Stimulated activated CD4-positive, alpha-beta T cell treated with anti-CD3 and anti-CD28 coated beads, Interleukin-2, amount 100 ng/mL, for 48 hours (primary cell): ENCODE measurements at regions not wholly inside any gene's neighbourhood (a gene's known extent, or its start where the extent isn't known, plus 50 kb on each side); places are given as distances from the start of the nearest gene placed in this dataset.

ENCODE experiments used
- DNase-seq, 2 donors: peaks; one replicate each; pipeline ENCODE4 v3.0.0-alpha.2; 2020

DNA sequence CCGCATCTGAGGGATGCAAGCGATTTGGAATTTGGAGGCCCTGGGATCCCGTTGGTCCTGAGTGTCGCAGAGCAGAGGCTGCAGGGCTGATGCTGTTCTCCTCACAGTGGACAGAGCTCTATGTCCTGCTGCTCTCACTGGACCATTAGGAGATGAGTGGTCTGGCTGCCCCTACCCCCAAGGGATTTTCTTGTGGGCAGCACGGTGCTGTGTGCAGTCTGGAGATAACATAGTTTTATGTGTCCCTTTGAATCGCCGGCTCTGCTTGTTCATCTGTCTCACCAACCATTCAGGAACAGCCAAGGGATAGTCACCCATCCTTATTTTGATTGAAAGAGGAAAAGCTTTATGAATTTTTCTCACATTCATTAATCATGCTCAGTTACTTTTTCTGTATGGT is 49.9 kb downstream of the CHRM3 start:
- DNase-seq = no peak

GRCh38 chr1:239437822-239438221 is 51.5 kb downstream of the CHRM3 start:
- DNase-seq = no peak

DNA sequence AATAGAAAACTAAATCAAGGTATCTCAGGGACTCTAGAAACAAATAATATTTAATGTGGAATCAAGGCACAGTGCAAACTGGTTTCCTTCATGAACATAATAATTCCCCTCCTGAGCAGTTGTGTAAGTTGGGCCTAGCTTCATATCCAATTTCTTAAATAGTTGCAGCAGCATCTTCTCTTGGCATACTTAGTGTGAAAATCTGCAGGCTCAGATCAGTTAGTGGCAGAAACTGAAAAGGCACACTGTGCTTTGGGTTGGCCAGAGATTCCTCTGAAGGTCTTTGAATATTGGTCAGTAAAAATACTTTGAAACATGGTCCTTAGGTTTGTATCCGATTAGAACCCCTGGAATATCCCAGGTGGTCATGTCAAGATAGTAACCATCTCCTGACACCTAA is 52.5 kb downstream of the CHRM3 start:
- no peak for DNase-seq

DNA sequence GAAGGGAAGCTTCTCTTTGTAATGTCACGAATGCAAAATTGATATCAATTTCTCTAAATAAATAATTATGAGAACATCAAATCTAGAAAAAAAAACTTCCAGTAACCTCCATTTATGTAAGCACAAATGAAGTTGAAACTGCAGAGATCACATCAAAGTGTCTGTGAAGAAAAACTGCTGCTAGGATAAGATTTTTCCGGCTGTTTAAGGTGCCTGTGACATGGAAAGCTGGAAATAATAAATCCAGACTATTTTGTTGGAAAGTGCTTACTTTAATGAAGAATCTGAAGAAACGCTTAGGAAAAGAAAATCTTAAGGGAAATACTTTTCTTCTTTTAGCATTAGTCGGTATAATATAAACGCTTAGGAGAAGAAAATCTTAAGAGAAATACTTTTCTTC is 57.0 kb downstream of the CHRM3 start:
- DNase-seq = no peak

DNA sequence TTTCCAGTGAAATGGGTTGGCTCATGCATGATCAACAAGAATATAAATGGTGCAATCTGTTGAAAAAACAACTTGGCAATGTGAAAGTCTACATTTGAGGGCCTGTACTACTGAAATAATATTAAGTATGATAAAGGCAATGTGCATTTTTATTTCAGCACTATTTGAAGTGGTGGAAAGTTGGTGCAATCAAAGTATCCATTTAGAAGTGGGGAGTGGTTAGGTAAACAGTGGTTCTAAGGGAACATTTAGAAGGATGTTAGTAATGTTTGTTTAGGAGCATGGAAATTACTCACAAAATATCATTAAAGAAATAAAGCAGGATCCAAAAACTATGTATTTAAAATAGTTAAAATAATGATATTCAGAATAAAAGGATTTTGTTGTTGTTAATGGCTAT is 60.2 kb downstream of the CHRM3 start:
- no peak for DNase-seq

GRCh38 chr1:239448911-239449310 is 62.5 kb downstream of the CHRM3 start:
- no peak for DNase-seq

DNA sequence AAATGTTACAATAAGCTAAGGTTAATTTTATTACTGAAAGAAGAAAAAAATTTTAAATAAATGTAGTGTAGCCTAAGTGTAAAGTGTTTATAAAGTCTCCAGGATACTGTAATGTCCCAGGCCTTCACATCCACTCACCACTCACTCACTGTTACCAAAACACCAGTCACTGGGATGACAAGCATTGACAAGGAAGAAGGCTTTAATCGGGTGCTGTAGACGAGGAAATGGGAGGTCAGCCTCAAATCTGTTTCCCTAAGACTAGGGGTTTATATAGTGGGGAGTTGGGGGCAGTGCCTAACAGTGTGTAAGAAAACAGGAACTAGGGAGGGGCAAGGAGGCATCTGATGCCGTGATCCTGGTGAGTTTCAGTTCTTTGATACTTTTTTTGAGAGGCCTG is 69.4 kb downstream of the CHRM3 start:
- no peak for DNase-seq

- no peak for DNase-seq
Observed at GRCh38 chr1:239456788-239457187, 70.4 kb downstream of the CHRM3 start.

- DNase-seq = no peak
Observed at GRCh38 chr1:239457491-239458143, 71.2 kb downstream of the CHRM3 start.

DNA sequence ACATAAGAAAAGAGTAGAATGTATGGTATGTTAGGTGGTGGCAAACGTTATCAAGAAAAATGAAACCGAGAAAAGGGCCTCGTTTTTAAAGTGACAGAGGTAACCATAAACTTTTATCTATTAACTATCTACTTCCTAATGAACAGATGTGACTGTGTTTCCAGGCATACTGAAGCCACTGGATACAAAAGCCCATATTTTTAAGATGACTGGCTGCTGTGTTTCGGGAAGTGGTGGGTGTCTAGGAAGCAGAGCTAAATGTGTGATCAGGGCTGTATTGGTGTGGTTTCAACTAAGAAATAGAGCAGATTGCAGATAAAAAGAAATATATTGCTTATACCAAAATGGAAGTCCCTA is 71.8 kb downstream of the CHRM3 start:
- no peak for DNase-seq

DNA sequence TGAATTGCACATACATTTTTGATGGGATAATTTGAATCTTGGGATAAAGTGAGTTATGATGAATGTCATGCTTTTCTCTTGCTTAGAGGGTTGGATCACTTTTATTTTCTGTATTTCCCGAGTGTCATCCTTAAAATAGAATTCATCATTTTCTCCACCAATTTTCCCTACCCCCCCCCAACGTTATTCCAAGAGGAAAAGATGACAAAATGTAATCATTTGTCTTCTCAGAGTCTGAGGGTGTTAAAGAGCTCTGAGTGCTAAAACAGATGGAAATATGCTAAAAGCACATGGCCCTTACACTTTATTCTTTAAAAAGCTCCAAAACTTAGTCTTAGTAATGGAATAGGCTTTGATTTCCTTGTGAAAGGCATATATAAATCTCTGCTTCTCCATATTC is 81.4 kb downstream of the CHRM3 start:
- no peak for DNase-seq

- DNase-seq = no peak
Observed at GRCh38 chr1:239478069-239478468, 91.7 kb downstream of the CHRM3 start.

DNA sequence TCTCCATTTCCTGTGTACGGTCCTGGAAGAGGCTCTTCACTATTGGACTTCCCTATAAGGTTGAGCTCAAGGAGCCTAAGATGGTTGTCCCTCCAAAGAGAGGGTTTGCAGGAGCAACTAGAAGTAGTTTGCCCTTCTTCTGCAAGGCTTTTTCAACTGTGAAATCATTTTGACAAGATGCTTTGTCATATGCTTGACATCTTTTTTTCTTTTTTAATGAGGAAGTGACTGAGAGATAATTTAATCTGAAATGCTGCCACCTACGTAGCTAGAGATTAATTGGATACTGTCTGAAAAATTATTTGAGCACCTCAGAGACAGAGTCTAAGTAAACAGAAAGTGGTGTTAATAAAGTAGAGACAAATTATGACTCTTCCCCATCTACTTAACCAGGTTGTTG is 97.0 kb downstream of the CHRM3 start:
- DNase-seq = no peak

DNA sequence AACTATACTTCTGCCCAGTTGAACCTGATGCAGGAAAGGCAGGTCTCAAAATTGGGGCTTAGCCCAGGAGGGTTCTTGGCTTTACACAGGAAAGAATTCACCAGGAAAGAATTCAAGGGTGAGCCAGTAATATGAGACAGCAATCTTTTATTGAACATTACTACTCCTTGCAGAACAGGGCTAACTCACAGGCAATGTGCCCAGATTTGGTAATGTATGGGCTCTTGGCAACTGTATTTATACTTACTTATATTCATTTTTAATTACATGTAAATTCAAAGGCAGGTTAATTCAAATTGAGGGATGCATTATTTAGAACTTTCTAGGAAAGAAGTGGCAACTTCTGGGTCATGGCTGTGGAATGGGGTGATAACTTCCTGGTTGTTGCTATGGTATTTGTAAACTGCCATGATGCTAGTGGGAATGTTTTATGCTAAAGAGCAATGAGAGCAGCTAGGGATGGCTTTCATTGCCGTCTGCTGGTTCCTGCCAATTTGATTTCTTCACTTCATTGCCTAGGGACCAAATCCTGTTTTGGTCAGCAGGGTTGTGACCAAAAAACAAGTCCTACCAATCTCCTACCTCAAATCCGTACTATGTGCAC is 107.5 kb downstream of the CHRM3 start:
- DNase-seq = no peak

GRCh38 chr1:239505094-239505493 is 118.7 kb downstream of the CHRM3 start:
- no peak for DNase-seq

DNA sequence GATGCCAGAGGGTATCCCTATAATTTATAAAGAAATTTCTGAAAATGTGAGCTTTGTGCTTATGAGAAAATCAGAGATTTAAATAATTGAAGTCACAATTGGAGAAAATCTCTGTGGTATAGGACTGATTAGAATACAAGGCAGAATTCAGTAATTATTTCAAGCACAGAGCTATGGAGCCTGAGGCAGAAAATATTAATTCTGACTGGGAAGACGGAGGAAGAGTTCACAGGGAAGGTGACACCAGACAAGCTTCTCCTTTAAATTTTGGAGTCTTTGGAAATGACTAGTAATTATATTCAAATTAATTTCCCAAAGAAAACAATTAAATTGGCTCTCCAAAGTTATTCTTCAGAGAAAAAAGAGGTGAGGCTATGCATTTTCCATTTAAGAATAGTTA is 121.5 kb downstream of the CHRM3 start:
- no peak for DNase-seq

- no peak for DNase-seq
Observed at GRCh38 chr1:239511875-239512274, 125.5 kb downstream of the CHRM3 start.

- DNase-seq = no peak
Observed at GRCh38 chr1:239516579-239516978, 130.2 kb downstream of the CHRM3 start.

GRCh38 chr1:239526391-239526790 is 140.0 kb downstream of the CHRM3 start:
- DNase-seq = no peak

GRCh38 chr1:239527051-239527693 is 140.8 kb downstream of the CHRM3 start:
- no peak for DNase-seq

DNA sequence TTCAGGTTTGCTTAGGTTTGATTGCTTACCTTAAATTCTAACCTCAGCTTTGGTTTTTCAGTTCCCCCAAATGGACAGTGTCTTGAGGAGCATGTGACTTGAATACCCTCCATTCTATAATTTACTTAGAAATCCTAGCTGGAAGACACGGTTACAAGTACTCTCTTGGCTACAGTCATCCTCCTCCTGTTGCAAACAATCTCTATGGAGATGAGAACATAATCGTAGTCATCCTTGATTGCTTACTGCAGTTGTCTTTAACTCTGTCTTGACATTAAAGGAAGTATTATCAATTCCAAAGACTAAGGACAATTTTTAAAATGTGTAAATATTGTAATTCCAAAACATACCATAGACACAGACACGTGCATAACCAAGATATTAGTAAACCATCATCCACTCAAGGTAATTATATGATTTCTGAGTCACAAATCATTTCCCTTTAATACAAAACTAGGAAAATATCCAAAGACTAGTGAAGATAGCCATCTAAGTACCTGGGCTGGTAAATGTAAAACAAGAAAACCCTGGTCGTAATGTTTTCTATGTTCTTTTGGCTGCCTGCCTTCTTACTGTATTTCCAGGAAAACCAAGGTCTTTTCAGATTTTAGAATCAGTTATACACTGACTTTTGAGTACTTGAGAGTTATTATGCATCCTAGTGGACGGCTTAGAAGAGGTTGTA is 149.9 kb downstream of the CHRM3 start:
- no peak for DNase-seq

- no peak for DNase-seq
Observed at GRCh38 chr1:239537795-239538194, 151.4 kb downstream of the CHRM3 start.

DNA sequence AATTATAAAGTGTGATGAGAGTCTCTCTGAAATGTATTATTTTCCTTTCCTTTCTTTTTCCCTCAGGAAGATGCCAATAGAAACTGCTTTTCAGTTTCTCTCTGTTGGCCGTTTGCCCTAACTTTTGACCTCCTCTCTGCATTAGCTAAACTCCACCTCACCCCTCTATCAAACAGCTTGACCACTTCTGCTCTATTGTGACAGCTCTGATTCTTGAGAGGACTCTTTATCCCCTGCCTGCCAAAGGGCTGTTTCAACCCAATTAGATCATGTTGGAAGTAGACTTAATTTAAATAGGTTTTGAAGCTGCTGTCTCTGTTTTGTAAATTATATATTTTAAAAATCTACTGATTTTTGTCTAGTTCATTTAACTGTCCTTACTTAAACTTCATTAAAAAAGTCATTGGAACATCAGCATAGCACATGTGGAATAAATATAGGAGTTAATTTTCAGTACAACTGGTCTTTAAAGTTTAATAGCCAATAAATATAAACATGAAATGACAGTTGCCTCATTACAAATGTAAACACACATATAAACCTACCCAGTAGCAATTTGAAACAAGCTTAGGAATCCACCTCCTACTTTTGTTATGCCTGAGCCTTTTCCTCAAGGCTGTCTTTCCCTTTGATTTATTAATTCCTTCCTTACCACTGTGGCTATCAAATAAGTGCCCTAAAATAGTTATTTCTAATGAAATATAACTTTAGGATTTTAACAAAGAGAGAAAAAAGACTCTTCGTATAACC is 152.0 kb downstream of the CHRM3 start:
- DNase-seq = no peak
